WTC11 (cell line): ENCODE measurements at regions not wholly inside any gene's neighbourhood (a gene's known extent, or its start where the extent isn't known, plus 50 kb on each side); places are given as distances from the start of the nearest gene placed in this dataset.

ENCODE experiments used
- ATAC-seq: fragments of 200-7000 bp; cut with Tn5 transposase; 2 replicates; pipeline ENCODE4 v1.10.0; 2021; ENCODE audit warnings: mild to moderate bottlenecking, moderate library complexity
- CTCF ChIA-PET: fragments of 300-600 bp; sonication (Branson Sonifier 250); formaldehyde crosslinking; loops from one replicate; lab custom pipeline; 2021; ENCODE audit warnings: antibody characterized with exemption; lab: Charles Lee
- POLR2A ChIA-PET: fragments of 350-600 bp; sonication (Branson Sonifier 250); formaldehyde crosslinking; loops from one replicate; lab custom pipeline; 2021; ENCODE audit warnings: antibody characterized with exemption; lab: Charles Lee
- DNase-seq: peaks from one replicate; pipeline ENCODE4 v3.0.0; 2021; ENCODE audit warnings: low spot score
- H3K27ac Mint-ChIP-seq: 2 replicates; pipeline ENCODE4 v1.8.0; 2021; ENCODE audit warnings: mixed read lengths
- H3K27me3 Mint-ChIP-seq: 2 replicates; pipeline ENCODE4 v1.8.0; 2021; ENCODE audit warnings: low read depth, mild to moderate bottlenecking, moderate library complexity, mixed read lengths
- H3K36me3 Mint-ChIP-seq: 2 replicates; pipeline ENCODE4 v1.8.0; 2021; ENCODE audit warnings: mixed read lengths
- H3K4me1 Mint-ChIP-seq: 2 replicates; pipeline ENCODE4 v1.8.0; 2022; ENCODE audit warnings: mixed read lengths
- H3K4me3 Mint-ChIP-seq: 2 replicates; pipeline ENCODE4 v1.8.0; 2021; ENCODE audit warnings: mild to moderate bottlenecking, moderate library complexity, mixed read lengths
- H3K9me3 Mint-ChIP-seq: 2 replicates; pipeline ENCODE4 v1.8.0; 2021; ENCODE audit warnings: mixed read lengths
- E2F4 ChIP-seq: sonication (generic); formaldehyde crosslinking; IDR thresholded peaks from 2 replicates; pipeline ENCODE4 v1.8.1; 2022; ENCODE audit warnings: low read depth, mild to moderate bottlenecking, moderate library complexity, missing genetic modification reagents, borderline replicate concordance
- EMX1 ChIP-seq: fragments of 250-450 bp; sonication (Bioruptor Pico); IDR thresholded peaks from 2 replicates; pipeline ENCODE4 v1.8.0; 2021; ENCODE audit warnings: mild to moderate bottlenecking
- ESRRA ChIP-seq: sonication (generic); formaldehyde crosslinking; IDR thresholded peaks from 2 replicates; pipeline ENCODE4 v1.8.1; 2022; ENCODE audit warnings: mild to moderate bottlenecking, missing genetic modification reagents, borderline replicate concordance
- FOXK1 ChIP-seq: sonication (generic); formaldehyde crosslinking; IDR thresholded peaks from 2 replicates; pipeline ENCODE4 v1.8.0; 2022; ENCODE audit warnings: mild to moderate bottlenecking, moderate library complexity, missing genetic modification reagents
- NFATC4 ChIP-seq: fragments of 250-450 bp; sonication (Bioruptor Pico); IDR thresholded peaks from 2 replicates; pipeline ENCODE4 v1.9.0; 2021; ENCODE audit warnings: mild to moderate bottlenecking
- PRRX2 ChIP-seq: fragments of 250-450 bp; sonication (Bioruptor Pico); IDR thresholded peaks from 2 replicates; pipeline ENCODE4 v1.8.0; 2021; ENCODE audit warnings: mild to moderate bottlenecking
- RELA ChIP-seq: sonication (generic); formaldehyde crosslinking; IDR thresholded peaks from 2 replicates; pipeline ENCODE4 v1.8.1; 2022; ENCODE audit warnings: missing genetic modification reagents, mild to moderate bottlenecking, borderline replicate concordance
- SMAD4 ChIP-seq: sonication (generic); formaldehyde crosslinking; IDR thresholded peaks from 2 replicates; pipeline ENCODE4 v1.8.0; 2022; ENCODE audit warnings: mild to moderate bottlenecking, missing genetic modification reagents
- ZMAT4 ChIP-seq: fragments of 250-450 bp; sonication (Bioruptor Pico); IDR thresholded peaks from 2 replicates; pipeline ENCODE4 v1.9.0; 2021; ENCODE audit warnings: mild to moderate bottlenecking
- ZNF121 ChIP-seq: sonication (generic); formaldehyde crosslinking; IDR thresholded peaks from 2 replicates; pipeline ENCODE4 v1.8.0; 2023; ENCODE audit warnings: missing genetic modification reagents
- ZNF263 ChIP-seq: sonication (generic); formaldehyde crosslinking; IDR thresholded peaks from 2 replicates; pipeline ENCODE4 v1.8.1; 2022; ENCODE audit warnings: low read depth, mild to moderate bottlenecking, moderate library complexity, missing genetic modification reagents
- ZNF396 ChIP-seq: fragments of 250-450 bp; sonication (Bioruptor Pico); IDR thresholded peaks from 2 replicates; pipeline ENCODE4 v1.8.0; 2021; ENCODE audit warnings: mild to moderate bottlenecking, moderate library complexity, borderline replicate concordance
- TF ChIP-seq, protein P1 (sequence below): sonication (generic); formaldehyde crosslinking; IDR thresholded peaks from 2 replicates; pipeline ENCODE4 v1.8.1; 2023; ENCODE audit warnings: mild to moderate bottlenecking, missing genetic modification reagents, moderate library complexity
- TF ChIP-seq, protein P2 (sequence below): sonication (generic); formaldehyde crosslinking; IDR thresholded peaks from 2 replicates; pipeline ENCODE4 v1.8.1; 2022; ENCODE audit warnings: low read depth, missing genetic modification reagents, borderline replicate concordance
- TF ChIP-seq, protein P3 (sequence below): sonication (generic); formaldehyde crosslinking; IDR thresholded peaks from 2 replicates; pipeline ENCODE4 v1.8.0; 2022; ENCODE audit warnings: mild to moderate bottlenecking, missing genetic modification reagents
- TF ChIP-seq, protein P4 (sequence below): sonication (generic); formaldehyde crosslinking; IDR thresholded peaks from 2 replicates; pipeline ENCODE4 v1.8.1; 2022; ENCODE audit warnings: missing genetic modification reagents, borderline replicate concordance
- TF ChIP-seq, protein P5 (sequence below): sonication (generic); formaldehyde crosslinking; IDR thresholded peaks from 2 replicates; pipeline ENCODE4 v1.8.1; 2023; ENCODE audit warnings: mild to moderate bottlenecking, moderate library complexity, missing genetic modification reagents
- TF ChIP-seq, protein P6 (sequence below): fragments of 250-450 bp; sonication (Bioruptor Pico); IDR thresholded peaks from 2 replicates; pipeline ENCODE4 v1.9.0; 2021; ENCODE audit warnings: moderate library complexity, mild to moderate bottlenecking, inconsistent platforms, borderline replicate concordance
- TF ChIP-seq, protein P7 (sequence below): sonication (generic); formaldehyde crosslinking; conservative IDR thresholded peaks from 2 replicates; pipeline ENCODE4 v1.8.1; 2023; ENCODE audit warnings: mild to moderate bottlenecking, low read depth, missing genetic modification reagents, moderate library complexity

- CTCF ChIA-PET: no interaction called here
Measured at GRCh38 chr14:106729551-106729950, 1203.2 kb downstream of the TMEM121 start.

More at GRCh38 chr14:106729551-106729950, 1203.2 kb downstream of the TMEM121 start:
- ATAC-seq: no peak
- Mint-ChIP-seq H3K4me1 (no peaks in the 10 kb centered on the region), H3K9me3 (no peaks in the 10 kb centered on the region), H3K36me3 (no peaks in the 10 kb centered on the region), H3K27ac (no peak overlapping the region), H3K4me3 (no peak overlapping the region), H3K27me3 (no peaks in the 10 kb centered on the region)
- TF ChIP-seq, protein P1, sequence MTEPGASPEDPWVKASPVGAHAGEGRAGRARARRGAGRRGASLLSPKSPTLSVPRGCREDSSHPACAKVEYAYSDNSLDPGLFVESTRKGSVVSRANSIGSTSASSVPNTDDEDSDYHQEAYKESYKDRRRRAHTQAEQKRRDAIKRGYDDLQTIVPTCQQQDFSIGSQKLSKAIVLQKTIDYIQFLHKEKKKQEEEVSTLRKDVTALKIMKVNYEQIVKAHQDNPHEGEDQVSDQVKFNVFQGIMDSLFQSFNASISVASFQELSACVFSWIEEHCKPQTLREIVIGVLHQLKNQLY (CRISPR knock-in tag): no peak
- TF ChIP-seq EMX1 (CRISPR knock-in tag): no peak
- no peak for TF ChIP-seq ZMAT4 (CRISPR knock-in tag)
- TF ChIP-seq NFATC4 (CRISPR knock-in tag): no peak
- TF ChIP-seq FOXK1 (CRISPR knock-in tag): no peak
- TF ChIP-seq SMAD4 (CRISPR knock-in tag): no peak
- TF ChIP-seq, protein P2, sequence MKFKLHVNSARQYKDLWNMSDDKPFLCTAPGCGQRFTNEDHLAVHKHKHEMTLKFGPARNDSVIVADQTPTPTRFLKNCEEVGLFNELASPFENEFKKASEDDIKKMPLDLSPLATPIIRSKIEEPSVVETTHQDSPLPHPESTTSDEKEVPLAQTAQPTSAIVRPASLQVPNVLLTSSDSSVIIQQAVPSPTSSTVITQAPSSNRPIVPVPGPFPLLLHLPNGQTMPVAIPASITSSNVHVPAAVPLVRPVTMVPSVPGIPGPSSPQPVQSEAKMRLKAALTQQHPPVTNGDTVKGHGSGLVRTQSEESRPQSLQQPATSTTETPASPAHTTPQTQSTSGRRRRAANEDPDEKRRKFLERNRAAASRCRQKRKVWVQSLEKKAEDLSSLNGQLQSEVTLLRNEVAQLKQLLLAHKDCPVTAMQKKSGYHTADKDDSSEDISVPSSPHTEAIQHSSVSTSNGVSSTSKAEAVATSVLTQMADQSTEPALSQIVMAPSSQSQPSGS: no peak
- TF ChIP-seq, protein P3, sequence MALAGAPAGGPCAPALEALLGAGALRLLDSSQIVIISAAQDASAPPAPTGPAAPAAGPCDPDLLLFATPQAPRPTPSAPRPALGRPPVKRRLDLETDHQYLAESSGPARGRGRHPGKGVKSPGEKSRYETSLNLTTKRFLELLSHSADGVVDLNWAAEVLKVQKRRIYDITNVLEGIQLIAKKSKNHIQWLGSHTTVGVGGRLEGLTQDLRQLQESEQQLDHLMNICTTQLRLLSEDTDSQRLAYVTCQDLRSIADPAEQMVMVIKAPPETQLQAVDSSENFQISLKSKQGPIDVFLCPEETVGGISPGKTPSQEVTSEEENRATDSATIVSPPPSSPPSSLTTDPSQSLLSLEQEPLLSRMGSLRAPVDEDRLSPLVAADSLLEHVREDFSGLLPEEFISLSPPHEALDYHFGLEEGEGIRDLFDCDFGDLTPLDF (CRISPR knock-in tag): no peak
- TF ChIP-seq, protein P4, sequence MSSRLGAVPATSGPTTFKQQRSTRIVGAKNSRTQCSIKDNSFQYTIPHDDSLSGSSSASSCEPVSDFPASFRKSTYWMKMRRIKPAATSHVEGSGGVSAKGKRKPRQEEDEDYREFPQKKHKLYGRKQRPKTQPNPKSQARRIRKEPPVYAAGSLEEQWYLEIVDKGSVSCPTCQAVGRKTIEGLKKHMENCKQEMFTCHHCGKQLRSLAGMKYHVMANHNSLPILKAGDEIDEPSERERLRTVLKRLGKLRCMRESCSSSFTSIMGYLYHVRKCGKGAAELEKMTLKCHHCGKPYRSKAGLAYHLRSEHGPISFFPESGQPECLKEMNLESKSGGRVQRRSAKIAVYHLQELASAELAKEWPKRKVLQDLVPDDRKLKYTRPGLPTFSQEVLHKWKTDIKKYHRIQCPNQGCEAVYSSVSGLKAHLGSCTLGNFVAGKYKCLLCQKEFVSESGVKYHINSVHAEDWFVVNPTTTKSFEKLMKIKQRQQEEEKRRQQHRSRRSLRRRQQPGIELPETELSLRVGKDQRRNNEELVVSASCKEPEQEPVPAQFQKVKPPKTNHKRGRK (CRISPR knock-in tag): no peak
- TF ChIP-seq, protein P5, sequence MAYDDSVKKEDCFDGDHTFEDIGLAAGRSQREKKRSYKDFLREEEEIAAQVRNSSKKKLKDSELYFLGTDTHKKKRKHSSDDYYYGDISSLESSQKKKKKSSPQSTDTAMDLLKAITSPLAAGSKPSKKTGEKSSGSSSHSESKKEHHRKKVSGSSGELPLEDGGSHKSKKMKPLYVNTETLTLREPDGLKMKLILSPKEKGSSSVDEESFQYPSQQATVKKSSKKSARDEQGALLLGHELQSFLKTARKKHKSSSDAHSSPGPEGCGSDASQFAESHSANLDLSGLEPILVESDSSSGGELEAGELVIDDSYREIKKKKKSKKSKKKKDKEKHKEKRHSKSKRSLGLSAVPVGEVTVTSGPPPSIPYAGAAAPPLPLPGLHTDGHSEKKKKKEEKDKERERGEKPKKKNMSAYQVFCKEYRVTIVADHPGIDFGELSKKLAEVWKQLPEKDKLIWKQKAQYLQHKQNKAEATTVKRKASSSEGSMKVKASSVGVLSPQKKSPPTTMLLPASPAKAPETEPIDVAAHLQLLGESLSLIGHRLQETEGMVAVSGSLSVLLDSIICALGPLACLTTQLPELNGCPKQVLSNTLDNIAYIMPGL: no peak
- TF ChIP-seq, protein P6, sequence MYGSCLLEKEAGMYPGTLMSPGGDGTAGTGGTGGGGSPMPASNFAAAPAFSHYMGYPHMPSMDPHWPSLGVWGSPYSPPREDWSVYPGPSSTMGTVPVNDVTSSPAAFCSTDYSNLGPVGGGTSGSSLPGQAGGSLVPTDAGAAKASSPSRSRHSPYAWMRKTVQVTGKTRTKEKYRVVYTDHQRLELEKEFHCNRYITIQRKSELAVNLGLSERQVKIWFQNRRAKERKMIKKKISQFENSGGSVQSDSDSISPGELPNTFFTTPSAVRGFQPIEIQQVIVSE (CRISPR knock-in tag): no peak
- no peak for TF ChIP-seq RELA
- no peak for TF ChIP-seq ZNF396 (CRISPR knock-in tag)
- TF ChIP-seq PRRX2: no peak
- no peak for TF ChIP-seq ZNF121 (CRISPR knock-in tag)
- no peak for TF ChIP-seq E2F4 (CRISPR knock-in tag)
- TF ChIP-seq, protein P7, sequence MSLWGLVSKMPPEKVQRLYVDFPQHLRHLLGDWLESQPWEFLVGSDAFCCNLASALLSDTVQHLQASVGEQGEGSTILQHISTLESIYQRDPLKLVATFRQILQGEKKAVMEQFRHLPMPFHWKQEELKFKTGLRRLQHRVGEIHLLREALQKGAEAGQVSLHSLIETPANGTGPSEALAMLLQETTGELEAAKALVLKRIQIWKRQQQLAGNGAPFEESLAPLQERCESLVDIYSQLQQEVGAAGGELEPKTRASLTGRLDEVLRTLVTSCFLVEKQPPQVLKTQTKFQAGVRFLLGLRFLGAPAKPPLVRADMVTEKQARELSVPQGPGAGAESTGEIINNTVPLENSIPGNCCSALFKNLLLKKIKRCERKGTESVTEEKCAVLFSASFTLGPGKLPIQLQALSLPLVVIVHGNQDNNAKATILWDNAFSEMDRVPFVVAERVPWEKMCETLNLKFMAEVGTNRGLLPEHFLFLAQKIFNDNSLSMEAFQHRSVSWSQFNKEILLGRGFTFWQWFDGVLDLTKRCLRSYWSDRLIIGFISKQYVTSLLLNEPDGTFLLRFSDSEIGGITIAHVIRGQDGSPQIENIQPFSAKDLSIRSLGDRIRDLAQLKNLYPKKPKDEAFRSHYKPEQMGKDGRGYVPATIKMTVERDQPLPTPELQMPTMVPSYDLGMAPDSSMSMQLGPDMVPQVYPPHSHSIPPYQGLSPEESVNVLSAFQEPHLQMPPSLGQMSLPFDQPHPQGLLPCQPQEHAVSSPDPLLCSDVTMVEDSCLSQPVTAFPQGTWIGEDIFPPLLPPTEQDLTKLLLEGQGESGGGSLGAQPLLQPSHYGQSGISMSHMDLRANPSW (CRISPR knock-in tag): no peak
- TF ChIP-seq ESRRA (CRISPR knock-in tag): no peak
- no peak for TF ChIP-seq ZNF263
- DNase-seq: no peak
- POLR2A ChIA-PET: no interaction called here
